ENCODE measurements at regions not wholly inside any gene's neighbourhood (a gene's known extent, or its start where the extent isn't known, plus 50 kb on each side); places are given as distances from the start of the nearest gene placed in this dataset.
A peak's percentile ranks its signal among the peaks of the same experiment; 100 is the strongest.

- peak overlapping the region in 1 of 2 donors; percentile 6 for H3K27ac Mint-ChIP-seq
- DNase-seq (peak; percentile 20 to 67), ATAC-seq (peak; percentile 92)
- H3K9me3 Mint-ChIP-seq: no peaks in the 10 kb centered on the region
- peaks cover 26% of the 10 kb centered on the region for H3K4me1 Mint-ChIP-seq
- no peak overlapping the region for H3K4me3 Mint-ChIP-seq
- no peaks in the 10 kb centered on the region for H3K27me3 Mint-ChIP-seq
Observed at GRCh38 chr6:14665827-14666724, 548.5 kb downstream of the CD83 start.

- H3K27ac Mint-ChIP-seq: no peak overlapping the region
Observed at GRCh38 chr6:14670806-14671205, 553.2 kb downstream of the CD83 start.

GRCh38 chr6:14671261-14671681 is 553.7 kb downstream of the CD83 start:
- Mint-ChIP-seq H3K9me3 (no peaks in the 10 kb centered on the region), H3K4me1 (peaks cover 26% of the 10 kb centered on the region), H3K27ac (no peak overlapping the region), H3K27me3 (no peaks in the 10 kb centered on the region), H3K4me3 (no peak overlapping the region)
- ATAC-seq (no peak), DNase-seq (no peak)

More at GRCh38 chr6:14670806-14671205, 553.2 kb downstream of the CD83 start:
- Mint-ChIP-seq H3K27me3 (no peaks in the 10 kb centered on the region), H3K4me3 (no peak overlapping the region), H3K9me3 (no peaks in the 10 kb centered on the region), H3K4me1 (peaks cover 26% of the 10 kb centered on the region)
- DNase-seq (no peak), ATAC-seq (no peak)

GRCh38 chr6:14671937-14672336 is 554.4 kb downstream of the CD83 start:
- Mint-ChIP-seq H3K4me3 (no peak overlapping the region), H3K27me3 (no peaks in the 10 kb centered on the region), H3K27ac (no peak overlapping the region), H3K9me3 (no peaks in the 10 kb centered on the region), H3K4me1 (peaks cover 24% of the 10 kb centered on the region)
- ATAC-seq (no peak), DNase-seq (no peak)

GRCh38 chr6:14673201-14673600 is 555.6 kb downstream of the CD83 start:
- H3K27ac Mint-ChIP-seq: no peak overlapping the region
- no peak for ATAC-seq
- no peaks in the 10 kb centered on the region for H3K27me3 Mint-ChIP-seq
- H3K9me3 Mint-ChIP-seq: no peaks in the 10 kb centered on the region
- no peak for DNase-seq
- H3K4me3 Mint-ChIP-seq: no peak overlapping the region
- peaks cover 29% of the 10 kb centered on the region for H3K4me1 Mint-ChIP-seq

GRCh38 chr6:14674458-14674857 is 556.9 kb downstream of the CD83 start:
- Mint-ChIP-seq H3K27me3 (no peaks in the 10 kb centered on the region), H3K4me3 (peak overlapping the region in 1 of 2 donors; percentile 4), H3K27ac (peak overlapping the region; percentile 77 to 89), H3K4me1 (peaks cover 29% of the 10 kb centered on the region), H3K9me3 (no peaks in the 10 kb centered on the region)
- DNase-seq (no peak), ATAC-seq (peak; percentile 8)

GRCh38 chr6:14674867-14675648 is 557.5 kb downstream of the CD83 start:
- no peaks in the 10 kb centered on the region for H3K27me3 Mint-ChIP-seq
- H3K9me3 Mint-ChIP-seq: no peaks in the 10 kb centered on the region
- peak overlapping the region in 1 of 2 donors; percentile 26 for H3K4me3 Mint-ChIP-seq
- peaks cover 29% of the 10 kb centered on the region for H3K4me1 Mint-ChIP-seq
- DNase-seq: no peak
- peak overlapping the region; percentile 77 to 89 for H3K27ac Mint-ChIP-seq
- peak; percentile 98 for ATAC-seq

GRCh38 chr6:14676064-14676463 is 558.5 kb downstream of the CD83 start:
- ATAC-seq: peak; percentile 36
- Mint-ChIP-seq H3K4me1 (peaks cover 29% of the 10 kb centered on the region), H3K9me3 (no peaks in the 10 kb centered on the region), H3K27me3 (no peaks in the 10 kb centered on the region), H3K27ac (peak overlapping the region in 1 of 2 donors; percentile 25), H3K4me3 (no peak overlapping the region)
- DNase-seq: no peak

- ATAC-seq (no peak), DNase-seq (no peak)
- Mint-ChIP-seq H3K4me1 (peaks cover 29% of the 10 kb centered on the region), H3K9me3 (peaks cover 0 to 3% of the 10 kb centered on the region in 2 donors), H3K27ac (peak overlapping the region in 1 of 2 donors; percentile 1), H3K27me3 (no peaks in the 10 kb centered on the region), H3K4me3 (no peak overlapping the region)
Observed at GRCh38 chr6:14676977-14677781, 559.6 kb downstream of the CD83 start.

- Mint-ChIP-seq H3K4me3 (no peak overlapping the region), H3K9me3 (peaks cover 0 to 6% of the 10 kb centered on the region in 2 donors), H3K27me3 (no peaks in the 10 kb centered on the region), H3K4me1 (peaks cover 5% of the 10 kb centered on the region), H3K27ac (no peak overlapping the region)
- DNase-seq (no peak), ATAC-seq (no peak)
Observed at GRCh38 chr6:14681699-14682487, 564.0 kb upstream of the JARID2 start.

GRCh38 chr6:14682812-14683211 is 563.1 kb upstream of the JARID2 start:
- DNase-seq (no peak), ATAC-seq (no peak)
- no peaks in the 10 kb centered on the region for H3K27me3 Mint-ChIP-seq
- H3K4me3 Mint-ChIP-seq: no peak overlapping the region
- peaks cover 0 to 6% of the 10 kb centered on the region in 2 donors for H3K9me3 Mint-ChIP-seq
- H3K27ac Mint-ChIP-seq: no peak overlapping the region
- no peaks in the 10 kb centered on the region for H3K4me1 Mint-ChIP-seq

- Mint-ChIP-seq H3K4me3 (no peak overlapping the region), H3K4me1 (no peaks in the 10 kb centered on the region), H3K9me3 (no peaks in the 10 kb centered on the region), H3K27me3 (no peaks in the 10 kb centered on the region), H3K27ac (no peak overlapping the region)
- no peak for ATAC-seq
- no peak for DNase-seq
Observed at GRCh38 chr6:14689639-14690038, 556.2 kb upstream of the JARID2 start.

- no peak overlapping the region for H3K4me3 Mint-ChIP-seq
- H3K4me1 Mint-ChIP-seq: no peaks in the 10 kb centered on the region
- H3K9me3 Mint-ChIP-seq: no peaks in the 10 kb centered on the region
- DNase-seq (no peak), ATAC-seq (no peak)
- H3K27me3 Mint-ChIP-seq: no peaks in the 10 kb centered on the region
- H3K27ac Mint-ChIP-seq: no peak overlapping the region
Observed at GRCh38 chr6:14690120-14691056, 555.5 kb upstream of the JARID2 start.

GRCh38 chr6:14692208-14692607 is 553.7 kb upstream of the JARID2 start:
- ATAC-seq: no peak
- Mint-ChIP-seq H3K4me1 (no peaks in the 10 kb centered on the region), H3K27me3 (no peaks in the 10 kb centered on the region), H3K4me3 (no peak overlapping the region), H3K9me3 (no peaks in the 10 kb centered on the region), H3K27ac (no peak overlapping the region)
- DNase-seq: no peak

Data from stimulated activated naive CD8-positive, alpha-beta T cell treated with anti-CD3 and anti-CD28 coated beads, Interleukin-15, amount 100 ng/mL, for 72 hours (primary cell).